GM21515 (cell line): ENCODE measurements at regions not wholly inside any gene's neighbourhood (a gene's known extent, or its start where the extent isn't known, plus 50 kb on each side); places are given as distances from the start of the nearest gene placed in this dataset.

Experiments
- ATAC-seq: cut with Tn5 transposase; IDR thresholded peaks from one replicate; pipeline ENCODE4 v1.9.1; 2021; ENCODE audit not compliant: unreplicated experiment

GRCh38 chr14:35989736-35990135 lies 163.6 kb downstream of the BRMS1L start:
- ATAC-seq, result no peak

- no peak for ATAC-seq
Observed at GRCh38 chr14:35988972-35989690, 163.0 kb downstream of the BRMS1L start.

GRCh38 chr14:35988550-35988949 lies 162.4 kb downstream of the BRMS1L start:
- ATAC-seq, result no peak

GRCh38 chr14:35987731-35988130 lies 161.6 kb downstream of the BRMS1L start:
- ATAC-seq, result no peak

DNA sequence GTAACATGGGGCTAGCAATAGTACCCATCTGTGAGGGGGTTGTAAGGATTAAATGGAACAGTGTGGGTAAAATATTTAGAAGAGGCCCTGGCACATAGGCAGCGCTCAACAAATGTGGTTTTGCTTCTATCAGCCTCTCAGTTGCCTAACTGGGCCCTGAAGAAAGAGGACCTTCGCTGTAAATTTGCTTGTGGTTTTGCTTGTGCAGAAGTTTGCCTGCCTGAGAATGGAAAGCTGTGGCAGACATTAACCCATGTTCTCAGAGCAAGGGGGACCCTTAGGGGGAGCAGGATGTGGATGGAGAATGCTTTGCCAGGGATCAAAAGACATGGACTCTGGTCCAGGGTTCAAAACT lies 160.1 kb downstream of the BRMS1L start:
- peak; percentile 79 for ATAC-seq

DNA sequence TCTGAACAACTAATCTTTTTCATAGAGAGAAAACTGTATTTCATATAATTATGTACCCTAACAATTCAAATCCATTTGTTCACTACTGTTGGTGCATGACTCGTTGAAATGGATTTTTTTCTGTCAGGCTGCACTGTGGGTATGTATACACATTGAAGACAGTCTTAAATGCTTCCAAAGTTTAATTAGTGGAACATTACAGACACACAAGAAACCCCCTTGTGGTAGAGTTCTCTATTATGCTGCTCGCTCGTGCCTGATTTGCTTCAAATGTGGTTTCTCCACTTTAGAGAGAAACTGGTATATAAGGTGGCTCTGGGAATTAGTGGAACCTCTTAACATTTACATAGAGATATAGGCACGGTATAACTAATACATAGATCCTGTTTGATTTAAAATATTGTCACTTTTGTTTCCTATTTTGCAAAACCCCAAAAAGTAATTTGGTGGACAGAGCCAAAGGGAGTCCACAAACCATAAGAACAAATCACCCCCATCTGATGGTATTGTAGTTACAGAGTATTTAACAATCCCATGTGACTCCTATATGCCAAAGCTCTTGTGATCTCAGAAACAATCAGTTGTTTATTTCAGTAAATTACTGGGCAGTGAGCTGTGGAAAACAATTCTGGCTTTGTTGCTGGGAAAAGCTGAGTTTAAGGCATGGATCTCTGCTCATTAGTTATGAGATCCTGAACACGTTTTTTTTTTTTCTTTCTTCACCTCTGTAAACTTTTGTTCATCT lies 159.5 kb downstream of the BRMS1L start:
- no peak for ATAC-seq

DNA sequence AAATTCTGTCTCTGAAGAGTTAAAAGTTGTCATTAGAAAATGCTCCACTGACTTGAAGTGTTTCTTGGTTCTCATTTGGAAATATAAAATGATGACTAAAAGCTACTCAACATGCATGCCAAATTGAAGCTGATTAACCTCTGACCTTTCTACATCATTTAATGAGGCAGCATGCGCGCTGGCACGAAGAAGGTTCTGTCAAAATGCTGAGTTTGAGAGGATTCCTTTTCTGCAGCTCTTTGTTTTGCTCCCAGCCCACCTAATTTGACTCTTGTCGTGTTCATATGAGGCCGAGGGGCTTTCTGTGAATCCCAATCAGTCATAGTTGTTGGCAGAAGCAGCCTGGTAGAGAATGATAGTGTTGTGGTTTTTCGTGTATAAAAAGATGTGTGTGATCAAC lies 153.4 kb downstream of the BRMS1L start:
- no peak for ATAC-seq

DNA sequence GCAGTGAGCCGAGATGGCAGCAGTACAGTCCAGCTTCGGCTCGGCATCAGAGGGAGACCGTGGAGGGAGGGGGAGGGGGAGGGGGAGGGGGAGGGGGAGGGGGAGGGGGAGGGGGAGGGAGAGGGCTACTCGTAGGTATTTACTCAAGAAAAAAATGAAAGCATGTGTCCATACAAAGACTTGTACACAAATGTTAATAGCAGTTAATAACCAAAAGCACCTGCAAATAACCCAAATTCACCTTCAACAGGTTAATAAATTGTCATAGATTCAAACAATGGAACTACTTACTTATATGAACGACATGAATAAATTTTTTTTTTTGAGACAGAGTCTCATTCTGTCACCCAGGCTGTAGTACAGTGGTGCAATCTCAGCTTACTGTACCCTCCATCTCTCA lies 152.4 kb downstream of the BRMS1L start:
- no peak for ATAC-seq

- no peak for ATAC-seq
Observed at GRCh38 chr14:35975814-35976213, 149.7 kb downstream of the BRMS1L start.

DNA sequence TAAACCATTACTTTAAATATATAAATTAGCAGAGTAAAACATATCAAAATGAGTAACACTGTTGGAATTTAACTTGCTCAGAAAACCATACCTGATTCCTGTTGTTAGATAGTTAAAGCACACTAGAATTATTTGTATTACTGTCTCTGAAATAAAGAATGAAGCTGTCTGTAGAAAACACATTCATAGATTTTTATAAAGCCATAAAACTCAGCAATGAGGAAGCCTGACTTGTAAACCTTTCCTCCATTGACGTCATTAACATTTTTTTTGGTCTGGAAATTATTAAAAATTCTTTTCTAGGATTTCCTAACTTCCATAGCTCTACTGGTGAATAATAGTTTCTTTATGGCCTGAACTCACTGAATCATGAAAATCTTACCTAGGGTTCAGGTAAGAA lies 147.6 kb downstream of the BRMS1L start:
- ATAC-seq, result no peak

- ATAC-seq, result no peak
Observed at GRCh38 chr14:35971965-35972630, 146.0 kb downstream of the BRMS1L start.

- no peak for ATAC-seq
Observed at GRCh38 chr14:35969310-35969709, 143.2 kb downstream of the BRMS1L start.

- no peak for ATAC-seq
Observed at GRCh38 chr14:35965400-35965799, 139.3 kb downstream of the BRMS1L start.

GRCh38 chr14:35964697-35965286 lies 138.7 kb downstream of the BRMS1L start:
- no peak for ATAC-seq

- ATAC-seq, result no peak
Observed at GRCh38 chr14:35963209-35963608, 137.1 kb downstream of the BRMS1L start.

- no peak for ATAC-seq
Observed at GRCh38 chr14:35961697-35962274, 135.6 kb downstream of the BRMS1L start.

DNA sequence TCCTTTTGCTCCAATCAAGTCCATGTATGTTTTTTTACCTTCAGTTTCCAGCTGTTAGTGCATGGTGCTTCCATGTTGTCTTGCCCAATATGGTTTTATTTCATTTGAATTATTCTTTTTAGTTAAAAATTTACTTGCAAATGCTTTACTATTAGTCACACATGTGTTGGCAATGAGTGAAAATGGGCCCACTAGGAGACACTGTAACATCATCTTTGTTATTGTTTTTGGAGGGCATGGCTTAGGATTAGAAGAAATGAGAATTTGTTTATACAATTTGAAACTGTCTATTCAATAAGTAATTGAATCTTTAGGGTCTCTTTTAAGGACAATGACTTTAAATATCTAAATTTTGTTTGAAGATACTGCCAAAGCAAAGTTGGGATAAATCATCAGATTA lies 133.7 kb downstream of the BRMS1L start:
- ATAC-seq, result no peak

DNA sequence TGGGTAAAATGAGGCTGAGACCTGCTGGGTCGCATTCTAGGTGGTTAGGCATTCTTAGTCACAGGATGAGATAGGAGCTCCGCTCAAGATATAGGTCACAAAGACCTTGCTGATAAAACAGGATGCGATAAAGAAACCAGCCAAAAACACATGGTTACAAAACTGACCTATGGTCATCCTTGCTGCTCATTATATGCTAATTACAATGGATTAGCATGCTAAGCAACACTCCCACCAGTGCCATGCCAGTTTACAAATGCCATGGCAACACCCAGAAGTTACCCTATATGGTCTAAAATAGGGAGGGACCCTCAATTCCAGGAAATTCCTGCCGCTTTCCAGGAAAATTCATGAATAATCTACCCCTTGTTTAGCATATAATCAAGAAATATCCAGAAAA lies 132.4 kb downstream of the BRMS1L start:
- ATAC-seq, result no peak

DNA sequence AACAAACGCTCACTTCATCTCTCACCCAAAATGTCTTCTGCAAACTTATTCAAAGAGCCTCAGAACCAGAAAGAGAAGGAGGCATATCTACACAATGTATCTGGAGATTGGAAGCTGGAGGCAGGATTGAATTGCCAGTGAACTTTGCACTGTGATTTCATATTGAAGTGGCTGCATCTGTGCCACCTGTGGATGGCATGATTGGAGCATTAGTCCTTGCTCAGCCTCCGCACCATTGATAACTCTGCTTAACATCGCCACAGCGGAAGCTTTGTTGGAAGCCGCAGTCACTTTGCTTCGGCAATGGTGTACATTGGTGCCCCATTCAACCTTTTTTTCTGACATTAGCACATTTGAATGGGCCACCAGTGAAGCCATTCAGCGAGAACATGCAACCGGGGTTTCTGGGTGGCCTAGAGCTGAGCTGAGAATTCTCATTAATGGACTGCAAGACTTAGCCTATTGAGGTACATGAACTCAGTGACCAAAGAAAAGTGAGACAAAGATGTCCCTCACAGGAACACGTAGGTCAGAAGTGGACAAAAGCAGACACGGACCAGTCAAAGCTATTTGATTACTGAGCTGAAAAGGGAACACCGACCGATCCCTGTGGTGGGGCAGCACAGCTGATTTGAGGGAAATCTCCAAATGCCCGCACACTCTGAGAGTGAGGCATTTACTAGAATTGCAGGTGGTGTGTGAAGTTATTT lies 130.4 kb downstream of the BRMS1L start:
- ATAC-seq, result no peak

- no peak for ATAC-seq
Observed at GRCh38 chr14:35952584-35952983, 126.4 kb downstream of the BRMS1L start.
